SK-N-SH (cell line): ENCODE measurements at regions not wholly inside any gene's neighbourhood (a gene's known extent, or its start where the extent isn't known, plus 50 kb on each side); places are given as distances from the start of the nearest gene placed in this dataset.
A peak's percentile ranks its signal among the peaks of the same experiment; 100 is the strongest.

Experiments used
- CTCF ChIA-PET: fragments of 300-600, 350-600 bp; formaldehyde crosslinking; extraction: SDS; loops from one replicate; lab custom pipeline; 2021; lab: Yijun Ruan, JAX
- POLR2A ChIA-PET: fragments of 350-600 bp; sonication (Branson Sonifier 250); formaldehyde crosslinking; extraction: SDS; loops from one replicate; lab custom pipeline; 2020; ENCODE audit warnings: antibody characterized with exemption, inconsistent platforms; lab: Yijun Ruan, JAX
- DNase-seq: peaks from one replicate; pipeline ENCODE4 v3.0.0; 2012
- H2AFZ ChIP-seq: fragments of 200-600 bp; sonication (generic); 2 replicates; pipeline ENCODE4 v1.8.1; 2016; ENCODE audit warnings: antibody characterized with exemption, mild to moderate bottlenecking, low read depth
- H3F3A ChIP-seq: fragments of 200-600 bp; sonication (generic); replicated peaks from 2 replicates; pipeline ENCODE3; 2016; ENCODE audit warnings: antibody characterized with exemption, mild to moderate bottlenecking; ENCODE audit not compliant: insufficient read depth
- H3K27ac ChIP-seq, 2 experiments: fragments of 200-500 bp in 1 of 2; fragments of 200-600 bp in 1 of 2; sonication (Bioruptor generic) in 1 of 2; sonication (generic), shearing (Covaris generic) in 1 of 2; 2 replicates each; pipeline versions ENCODE4 v1.5.1 to v1.6.1; 2014 to 2016; ENCODE audit warnings: low read depth in 2 of 2, inconsistent platforms in 1 of 2, low read length in 1 of 2, mild to moderate bottlenecking in 1 of 2, mixed read lengths in 1 of 2
- H3K27me3 ChIP-seq: fragments of 200-600 bp; sonication (generic), shearing (Covaris generic); 2 replicates; pipeline ENCODE4 v1.6.1; 2016; ENCODE audit warnings: mixed run types; ENCODE audit not compliant: insufficient read depth
- H3K36me3 ChIP-seq, 2 experiments: fragments of 200-500 bp in 1 of 2; fragments of 200-600 bp in 1 of 2; sonication (Bioruptor generic) in 1 of 2; sonication (generic) in 1 of 2; replicated peaks in 1 of 2; 2 replicates each; pipeline versions ENCODE3 to v1.5.1; 2014 to 2016; ENCODE audit warnings: low read length in 1 of 2, mild to moderate bottlenecking in 1 of 2; ENCODE audit not compliant: insufficient read depth in 2 of 2, control insufficient read depth in 1 of 2
- H3K4me1 ChIP-seq, 2 experiments: fragments of 200-500 bp in 1 of 2; fragments of 200-600 bp in 1 of 2; sonication (Bioruptor generic) in 1 of 2; sonication (generic), shearing (Covaris generic) in 1 of 2; 2 replicates each; pipeline versions ENCODE4 v1.5.1 to v1.6.1; 2014 to 2016; ENCODE audit warnings: low read depth in 1 of 2, low read length in 1 of 2, mixed run types in 1 of 2; ENCODE audit not compliant: insufficient read depth in 2 of 2, control insufficient read depth in 1 of 2
- H3K4me2 ChIP-seq: fragments of 200-600 bp; sonication (generic), shearing (Covaris generic); 2 replicates; pipeline ENCODE4 v1.6.1; 2017; ENCODE audit warnings: mixed run types
- H3K4me3 ChIP-seq, 2 experiments: fragments of 200-500 bp in 1 of 2; fragments of 200-600 bp in 1 of 2; sonication (Bioruptor generic) in 1 of 2; sonication (generic), shearing (Covaris generic) in 1 of 2; 2 replicates each; pipeline versions ENCODE4 v1.5.1 to v1.8.1; 2014 to 2016; ENCODE audit warnings: low read depth in 2 of 2, inconsistent platforms in 1 of 2, low read length in 1 of 2, mild to moderate bottlenecking in 1 of 2, mixed read lengths in 1 of 2, moderate library complexity in 1 of 2
- H3K79me2 ChIP-seq: fragments of 200-600 bp; sonication (generic); 2 replicates; pipeline ENCODE4 v1.8.1; 2017; ENCODE audit warnings: mild to moderate bottlenecking; ENCODE audit not compliant: insufficient read depth
- H3K9ac ChIP-seq: fragments of 200-600 bp; sonication (generic); 2 replicates; pipeline ENCODE4 v1.6.1; 2017; ENCODE audit warnings: mixed run types
- H3K9me2 ChIP-seq: fragments of 200-600 bp; sonication (generic); 2 replicates; pipeline ENCODE4 v1.6.1; 2017; ENCODE audit warnings: mixed run types
- H3K9me3 ChIP-seq: fragments of 200-600 bp; sonication (generic); 2 replicates; pipeline ENCODE4 v1.6.1; 2017; ENCODE audit warnings: mixed run types, mild to moderate bottlenecking, moderate library complexity
- H4K20me1 ChIP-seq: fragments of 200-600 bp; sonication (generic); 2 replicates; pipeline ENCODE4 v1.6.1; 2017; ENCODE audit warnings: mild to moderate bottlenecking, mixed run types; ENCODE audit not compliant: insufficient read depth
- CHD2 ChIP-seq: fragments of 150-350 bp; IDR thresholded peaks from 2 replicates; pipeline ENCODE4 v1.6.1; 2018; ENCODE audit warnings: low read length; ENCODE audit not compliant: partially characterized antibody
- ELF1 ChIP-seq: IDR thresholded peaks from 2 replicates; pipeline ENCODE4 v1.4.0; 2012
- EZH2phosphoT487 ChIP-seq: fragments of 200-600 bp; sonication (generic); IDR thresholded peaks from 2 replicates; pipeline ENCODE4 v1.6.1; 2017; ENCODE audit warnings: low read depth, mixed run types, mild to moderate bottlenecking, antibody characterized with exemption, moderate library complexity, borderline replicate concordance
- FOSL2 ChIP-seq: IDR thresholded peaks from 2 replicates; pipeline ENCODE4 v1.4.0; 2012; ENCODE audit warnings: low read depth, mild to moderate bottlenecking, moderate library complexity, borderline replicate concordance
- FOXJ3 ChIP-seq: sonication (generic); formaldehyde crosslinking; IDR thresholded peaks from 2 replicates; pipeline ENCODE4 v1.5.1; 2020; ENCODE audit warnings: mild to moderate bottlenecking, missing genetic modification reagents
- MEF2A ChIP-seq: IDR thresholded peaks from 2 replicates; pipeline ENCODE4 v1.4.0; 2012; ENCODE audit warnings: low read depth, borderline replicate concordance
- MXI1 ChIP-seq: IDR thresholded peaks from 2 replicates; pipeline ENCODE4 v1.6.1; 2012; ENCODE audit warnings: mild to moderate bottlenecking, low read depth, low read length, improper control_type of control experiment
- NFIC ChIP-seq: IDR thresholded peaks from 2 replicates; pipeline ENCODE4 v1.4.0; 2012; ENCODE audit warnings: borderline replicate concordance
- POLR2AphosphoS5 ChIP-seq: IDR thresholded peaks from 2 replicates; pipeline ENCODE4 v1.6.1; 2012; ENCODE audit warnings: low read depth, low read length
- RAD21 ChIP-seq: IDR thresholded peaks from 2 replicates; pipeline ENCODE4 v1.6.1; 2012; ENCODE audit warnings: mild to moderate bottlenecking, low read length
- RFX5 ChIP-seq: IDR thresholded peaks from 2 replicates; pipeline ENCODE4 v1.6.1; 2012; ENCODE audit warnings: mild to moderate bottlenecking, improper control_type of control experiment, low read length
- RXRA ChIP-seq: IDR thresholded peaks from 2 replicates; pipeline ENCODE4 v1.4.0; 2012; ENCODE audit warnings: low read depth, mild to moderate bottlenecking, borderline replicate concordance
- SIN3A ChIP-seq: IDR thresholded peaks from 2 replicates; pipeline ENCODE4 v1.6.1; 2012; ENCODE audit warnings: low read depth, mild to moderate bottlenecking, low read length, moderate library complexity, borderline replicate concordance
- SMC3 ChIP-seq: IDR thresholded peaks from 2 replicates; pipeline ENCODE4 v1.6.1; 2012; ENCODE audit warnings: low read depth, low read length, improper control_type of control experiment
- TAF1 ChIP-seq: IDR thresholded peaks from 2 replicates; pipeline ENCODE4 v1.6.1; 2012; ENCODE audit warnings: low read depth, mild to moderate bottlenecking, low read length, moderate library complexity, borderline replicate concordance
- YY1 ChIP-seq: IDR thresholded peaks from 2 replicates; pipeline ENCODE4 v1.4.0; 2012; ENCODE audit warnings: low read depth, mild to moderate bottlenecking
- WGBS: methylation state at CpG from one replicate; pipeline ENCODE4 v1.1.6; 2017; ENCODE audit warnings: low lambda C conversion rate; 5-methylcytosine and 5-hydroxymethylcytosine counted together
- TF ChIP-seq, protein P1 (sequence below): IDR thresholded peaks from 2 replicates; pipeline ENCODE4 v1.6.1; 2012; ENCODE audit warnings: mild to moderate bottlenecking, low read depth, low read length, moderate library complexity
- TF ChIP-seq, protein P2 (sequence below): fragments of 200-600 bp; sonication (generic); IDR thresholded peaks from 2 replicates; pipeline ENCODE4 v1.6.1; 2017; ENCODE audit warnings: antibody characterized with exemption, mild to moderate bottlenecking, moderate library complexity

DNA sequence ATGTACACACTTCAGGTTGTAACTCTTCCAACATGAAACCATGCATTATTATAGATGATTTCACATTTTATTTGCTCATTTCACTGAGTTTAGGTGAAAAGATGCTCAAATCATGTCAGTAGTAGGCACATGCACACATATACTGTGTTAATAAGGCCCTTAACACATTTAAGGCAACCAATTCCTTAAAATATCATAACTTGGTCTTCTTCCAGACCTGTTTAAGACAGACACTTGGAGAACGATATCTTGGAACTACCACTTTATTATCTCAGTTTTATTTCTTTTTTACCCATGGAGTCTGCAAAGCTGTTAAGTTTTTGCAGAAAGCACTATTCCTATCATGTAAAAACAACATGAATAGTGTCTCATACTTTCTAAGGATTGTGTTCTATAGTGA lies 395.2 kb upstream of the MIR17HG start:
- Histone ChIP-seq H3K36me3 (no peaks in the 10 kb centered on the region), H3K27ac (peak overlapping the region in 1 of 2 experiments; percentile 73; a peak in 1 of 4 replicates), H3K4me1 (peaks cover 0 to 2% of the 10 kb centered on the region in 2 experiments; a peak in 1 of 4 replicates), H2AFZ (no peak overlapping the region), H3K9me3 (no peaks in the 10 kb centered on the region), H3K4me2 (no peak overlapping the region), H3F3A (no peaks in the 10 kb centered on the region), H3K9ac (no peak overlapping the region), H3K9me2 (no peaks in the 10 kb centered on the region), H3K27me3 (no peaks in the 10 kb centered on the region), H3K79me2 (no peaks in the 10 kb centered on the region), H4K20me1 (no peaks in the 10 kb centered on the region), H3K4me3 (no peak overlapping the region)
- WGBS, result 73% methylated on average over 1 of the region's 1 CpG
- no peak for DNase-seq
- ChIA-PET CTCF (interaction anchor here (1.8 kb wide), 2 partner anchors 16 to 20 kb away, joined by 3 to 5 read pairs; no protein-coding TSS in a partner anchor), POLR2A (no interaction called here)
- TF ChIP-seq TAF1 (no peak), SMC3 (no peak), NFIC (no peak)

DNA sequence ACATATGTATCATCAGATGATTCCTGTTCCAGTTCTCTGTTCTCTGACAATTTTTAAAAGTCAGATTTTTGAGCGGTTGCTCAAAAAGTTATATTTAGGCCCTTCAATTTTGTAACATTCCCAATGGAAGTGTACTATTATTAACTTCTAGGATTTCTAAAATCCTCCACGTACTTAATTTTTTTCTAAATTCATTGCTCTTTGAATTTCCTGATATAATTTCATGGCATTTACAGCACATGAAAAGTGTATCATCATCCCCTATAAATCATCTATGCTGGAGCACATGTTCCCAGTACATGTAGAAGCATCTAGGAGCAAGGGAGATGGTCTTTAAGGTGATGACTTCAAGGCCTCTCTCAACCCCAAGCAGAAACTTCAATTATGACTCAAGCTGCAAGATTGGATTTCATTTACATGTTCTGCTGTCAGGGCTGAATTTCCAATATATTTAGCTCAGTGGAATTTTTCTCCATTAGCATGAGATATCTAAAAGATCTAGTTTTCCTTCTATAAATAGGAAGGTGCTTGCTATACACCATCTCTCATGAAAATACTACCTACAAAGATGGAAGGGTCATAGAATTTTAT lies 392.8 kb upstream of the MIR17HG start:
- Histone ChIP-seq H3K4me3 (no peak overlapping the region), H3K79me2 (no peaks in the 10 kb centered on the region), H3K9me2 (no peaks in the 10 kb centered on the region), H2AFZ (no peak overlapping the region), H3K9me3 (no peaks in the 10 kb centered on the region; the same call in 1 of the 2 replicates), H3K4me2 (no peak overlapping the region), H3F3A (no peaks in the 10 kb centered on the region), H3K4me1 (peaks cover 0 to 2% of the 10 kb centered on the region in 2 experiments; a peak in 1 of 4 replicates), H3K9ac (no peak overlapping the region), H4K20me1 (no peaks in the 10 kb centered on the region), H3K27me3 (no peaks in the 10 kb centered on the region), H3K27ac (no peak overlapping the region), H3K36me3 (no peaks in the 10 kb centered on the region)
- WGBS, result 58% methylated on average over 2 of the region's 2 CpGs
- no peak for DNase-seq
- TF ChIP-seq FOXJ3 (no peak), MEF2A (no peak), YY1 (no peak), ELF1 (no peak), RAD21 (no peak), CHD2 (no peak), EZH2phosphoT487 (no peak), RFX5 (no peak), SIN3A (no peak)
- POLR2A ChIA-PET, result no interaction called here
- CTCF ChIA-PET, result interaction anchor here (1.2 kb wide), 1 partner anchor 14 kb away, joined by 5 read pairs; no protein-coding TSS in a partner anchor

DNA sequence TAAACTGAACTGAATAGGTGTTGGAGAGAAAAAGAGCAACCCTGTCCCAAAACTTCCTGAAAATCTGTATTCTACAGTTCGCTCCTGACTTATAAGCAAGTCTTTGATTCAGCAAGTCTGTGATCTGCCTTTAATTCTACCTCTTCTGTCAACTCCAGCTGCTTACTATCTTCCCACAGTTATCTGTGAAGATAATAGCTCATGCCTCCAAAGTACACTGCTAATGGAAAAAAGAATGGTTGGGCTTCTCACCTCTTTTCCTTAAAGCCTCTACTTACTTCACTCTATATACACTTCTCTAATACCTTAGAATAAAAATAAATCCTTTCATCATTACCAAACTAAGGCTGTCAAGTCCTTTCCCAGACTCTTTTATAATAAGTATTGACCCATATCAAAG lies 391.5 kb upstream of the MIR17HG start:
- 53% methylated on average over 1 of the region's 1 CpG for WGBS
- Histone ChIP-seq H3K36me3 (no peaks in the 10 kb centered on the region), H3K27ac (no peak overlapping the region), H3K79me2 (no peaks in the 10 kb centered on the region), H2AFZ (no peak overlapping the region), H3K4me1 (peaks cover 0 to 2% of the 10 kb centered on the region in 2 experiments; a peak in 1 of 4 replicates), H3F3A (no peaks in the 10 kb centered on the region), H3K9me3 (no peaks in the 10 kb centered on the region; the same call in 1 of the 2 replicates), H3K4me2 (no peak overlapping the region), H3K9ac (no peak overlapping the region), H4K20me1 (no peaks in the 10 kb centered on the region), H3K4me3 (no peak overlapping the region), H3K9me2 (no peaks in the 10 kb centered on the region), H3K27me3 (no peaks in the 10 kb centered on the region)
- no peak for DNase-seq
- ChIA-PET POLR2A (no interaction called here), CTCF (no interaction called here)
- TF ChIP-seq FOSL2 (no peak), RFX5 (no peak), POLR2AphosphoS5 (no peak), MXI1 (no peak), EZH2phosphoT487 (no peak), TAF1 (no peak), RXRA (no peak), SIN3A (no peak)
- TF ChIP-seq, protein P1, sequence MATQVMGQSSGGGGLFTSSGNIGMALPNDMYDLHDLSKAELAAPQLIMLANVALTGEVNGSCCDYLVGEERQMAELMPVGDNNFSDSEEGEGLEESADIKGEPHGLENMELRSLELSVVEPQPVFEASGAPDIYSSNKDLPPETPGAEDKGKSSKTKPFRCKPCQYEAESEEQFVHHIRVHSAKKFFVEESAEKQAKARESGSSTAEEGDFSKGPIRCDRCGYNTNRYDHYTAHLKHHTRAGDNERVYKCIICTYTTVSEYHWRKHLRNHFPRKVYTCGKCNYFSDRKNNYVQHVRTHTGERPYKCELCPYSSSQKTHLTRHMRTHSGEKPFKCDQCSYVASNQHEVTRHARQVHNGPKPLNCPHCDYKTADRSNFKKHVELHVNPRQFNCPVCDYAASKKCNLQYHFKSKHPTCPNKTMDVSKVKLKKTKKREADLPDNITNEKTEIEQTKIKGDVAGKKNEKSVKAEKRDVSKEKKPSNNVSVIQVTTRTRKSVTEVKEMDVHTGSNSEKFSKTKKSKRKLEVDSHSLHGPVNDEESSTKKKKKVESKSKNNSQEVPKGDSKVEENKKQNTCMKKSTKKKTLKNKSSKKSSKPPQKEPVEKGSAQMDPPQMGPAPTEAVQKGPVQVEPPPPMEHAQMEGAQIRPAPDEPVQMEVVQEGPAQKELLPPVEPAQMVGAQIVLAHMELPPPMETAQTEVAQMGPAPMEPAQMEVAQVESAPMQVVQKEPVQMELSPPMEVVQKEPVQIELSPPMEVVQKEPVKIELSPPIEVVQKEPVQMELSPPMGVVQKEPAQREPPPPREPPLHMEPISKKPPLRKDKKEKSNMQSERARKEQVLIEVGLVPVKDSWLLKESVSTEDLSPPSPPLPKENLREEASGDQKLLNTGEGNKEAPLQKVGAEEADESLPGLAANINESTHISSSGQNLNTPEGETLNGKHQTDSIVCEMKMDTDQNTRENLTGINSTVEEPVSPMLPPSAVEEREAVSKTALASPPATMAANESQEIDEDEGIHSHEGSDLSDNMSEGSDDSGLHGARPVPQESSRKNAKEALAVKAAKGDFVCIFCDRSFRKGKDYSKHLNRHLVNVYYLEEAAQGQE, result no peak
- TF ChIP-seq, protein P2, sequence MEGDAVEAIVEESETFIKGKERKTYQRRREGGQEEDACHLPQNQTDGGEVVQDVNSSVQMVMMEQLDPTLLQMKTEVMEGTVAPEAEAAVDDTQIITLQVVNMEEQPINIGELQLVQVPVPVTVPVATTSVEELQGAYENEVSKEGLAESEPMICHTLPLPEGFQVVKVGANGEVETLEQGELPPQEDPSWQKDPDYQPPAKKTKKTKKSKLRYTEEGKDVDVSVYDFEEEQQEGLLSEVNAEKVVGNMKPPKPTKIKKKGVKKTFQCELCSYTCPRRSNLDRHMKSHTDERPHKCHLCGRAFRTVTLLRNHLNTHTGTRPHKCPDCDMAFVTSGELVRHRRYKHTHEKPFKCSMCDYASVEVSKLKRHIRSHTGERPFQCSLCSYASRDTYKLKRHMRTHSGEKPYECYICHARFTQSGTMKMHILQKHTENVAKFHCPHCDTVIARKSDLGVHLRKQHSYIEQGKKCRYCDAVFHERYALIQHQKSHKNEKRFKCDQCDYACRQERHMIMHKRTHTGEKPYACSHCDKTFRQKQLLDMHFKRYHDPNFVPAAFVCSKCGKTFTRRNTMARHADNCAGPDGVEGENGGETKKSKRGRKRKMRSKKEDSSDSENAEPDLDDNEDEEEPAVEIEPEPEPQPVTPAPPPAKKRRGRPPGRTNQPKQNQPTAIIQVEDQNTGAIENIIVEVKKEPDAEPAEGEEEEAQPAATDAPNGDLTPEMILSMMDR, result no peak
